ENCODE measurements at regions not wholly inside any gene's neighbourhood (a gene's known extent, or its start where the extent isn't known, plus 50 kb on each side); places are given as distances from the start of the nearest gene placed in this dataset.
A peak's percentile ranks its signal among the peaks of the same experiment; 100 is the strongest.

GRCh38 chr1:87956750-87957149 is 628.1 kb downstream of the LMO4 start:
- Histone ChIP-seq H3K27ac (ENCODE audit: low read depth, low read length) (peak overlapping the region; percentile 60), H3K79me2 (ENCODE audit: insufficient read depth, low read length) (no peaks in the 10 kb centered on the region), H3K4me2 (ENCODE audit: low read length) (peak overlapping the region; percentile 69), H2AFZ (ENCODE audit: low read depth, low read length) (no peak overlapping the region), H3K9ac (ENCODE audit: low read length) (peak overlapping the region; percentile 24), H3K4me3 (ENCODE audit: insufficient read depth, low read depth, low read length) (no peak overlapping the region), H3K9me3 (ENCODE audit: insufficient read depth, low read depth, low read length) (no peaks in the 10 kb centered on the region), H3K36me3 (ENCODE audit: insufficient read depth, low read length) (no peaks in the 10 kb centered on the region), H3K4me1 (ENCODE audit: insufficient read depth, low read length) (peaks cover 26% of the 10 kb centered on the region), H3K27me3 (ENCODE audit: insufficient read depth, low read length) (no peaks in the 10 kb centered on the region), H4K20me1 (ENCODE audit: insufficient read depth, low read length) (no peaks in the 10 kb centered on the region)
- Mint-ChIP-seq H3K4me3 (ENCODE audit: unreplicated experiment) (no peak overlapping the region), H3K36me3 (ENCODE audit: low read depth, unreplicated experiment) (no peaks in the 10 kb centered on the region), H3K9me3 (ENCODE audit: unreplicated experiment) (no peaks in the 10 kb centered on the region), H3K27me3 (ENCODE audit: low read depth, unreplicated experiment) (no peaks in the 10 kb centered on the region), H3K4me1 (ENCODE audit: low read depth, unreplicated experiment) (peaks cover 28% of the 10 kb centered on the region), H3K27ac (ENCODE audit: unreplicated experiment) (peak overlapping the region; percentile 14)
- FAIRE-seq (peak; percentile 73), DNase-seq (ENCODE audit: low read depth) (peak; percentile 24)
- TF ChIP-seq EZH2 (IDR thresholded peaks at IDR 0.05; ENCODE audit: insufficient read depth, low read length) (no peak), CTCF (IDR thresholded peaks at IDR 0.05; ENCODE audit: insufficient read depth, low read depth, low read length) (no peak)

GRCh38 chr1:87957331-87957730 is 628.7 kb downstream of the LMO4 start:
- Mint-ChIP-seq H3K27ac (ENCODE audit: unreplicated experiment) (peak overlapping the region; percentile 27), H3K9me3 (ENCODE audit: unreplicated experiment) (no peaks in the 10 kb centered on the region), H3K27me3 (ENCODE audit: low read depth, unreplicated experiment) (no peaks in the 10 kb centered on the region), H3K4me3 (ENCODE audit: unreplicated experiment) (no peak overlapping the region), H3K36me3 (ENCODE audit: low read depth, unreplicated experiment) (no peaks in the 10 kb centered on the region), H3K4me1 (ENCODE audit: low read depth, unreplicated experiment) (peaks cover 25% of the 10 kb centered on the region)
- H3K4me1 ChIP-seq (ENCODE audit: insufficient read depth, low read length), result peaks cover 21% of the 10 kb centered on the region
- no peaks in the 10 kb centered on the region for H3K79me2 ChIP-seq (ENCODE audit: insufficient read depth, low read length)
- FAIRE-seq (no peak), DNase-seq (ENCODE audit: low read depth) (no peak)
- H3K27ac ChIP-seq (ENCODE audit: low read depth, low read length), result no peak overlapping the region
- no peak overlapping the region for H3K9ac ChIP-seq (ENCODE audit: low read length)
- no peaks in the 10 kb centered on the region for H3K27me3 ChIP-seq (ENCODE audit: insufficient read depth, low read length)
- H2AFZ ChIP-seq (ENCODE audit: low read depth, low read length), result no peak overlapping the region
- no peak overlapping the region for H3K4me2 ChIP-seq (ENCODE audit: low read length)
- no peaks in the 10 kb centered on the region for H4K20me1 ChIP-seq (ENCODE audit: insufficient read depth, low read length)
- TF ChIP-seq CTCF (IDR thresholded peaks at IDR 0.05; ENCODE audit: insufficient read depth, low read depth, low read length) (no peak), EZH2 (IDR thresholded peaks at IDR 0.05; ENCODE audit: insufficient read depth, low read length) (no peak)
- H3K36me3 ChIP-seq (ENCODE audit: insufficient read depth, low read length), result no peaks in the 10 kb centered on the region
- no peak overlapping the region for H3K4me3 ChIP-seq (ENCODE audit: insufficient read depth, low read depth, low read length)
- H3K9me3 ChIP-seq (ENCODE audit: insufficient read depth, low read depth, low read length), result no peaks in the 10 kb centered on the region

DNA sequence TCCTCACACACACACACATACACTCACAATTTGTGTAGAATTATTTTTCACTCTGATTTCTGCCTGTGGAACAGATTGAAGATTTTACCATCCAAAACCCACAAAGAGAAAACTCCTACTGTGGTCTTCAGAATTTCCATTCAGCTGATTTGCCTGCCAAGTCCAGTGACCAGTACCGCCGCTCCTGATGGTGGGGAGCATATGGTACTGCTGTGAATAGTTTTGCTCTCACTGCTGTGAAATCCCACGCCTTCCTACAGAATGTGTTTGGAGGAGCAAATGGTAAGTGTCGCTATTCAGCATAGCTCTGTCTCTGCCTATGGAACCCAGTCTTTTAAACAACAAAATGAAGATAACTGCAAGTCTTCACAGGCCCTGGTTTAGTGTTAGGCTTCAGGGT is 629.5 kb downstream of the LMO4 start:
- H3K4me1 Mint-ChIP-seq (ENCODE audit: low read depth, unreplicated experiment), result peaks cover 25% of the 10 kb centered on the region

More for the DNA sequence above, 629.5 kb downstream of the LMO4 start:
- Histone ChIP-seq H3K9ac (ENCODE audit: low read length) (no peak overlapping the region), H3K4me1 (ENCODE audit: insufficient read depth, low read length) (peaks cover 21% of the 10 kb centered on the region), H3K27ac (ENCODE audit: low read depth, low read length) (no peak overlapping the region), H4K20me1 (ENCODE audit: insufficient read depth, low read length) (no peaks in the 10 kb centered on the region), H3K27me3 (ENCODE audit: insufficient read depth, low read length) (no peaks in the 10 kb centered on the region), H3K79me2 (ENCODE audit: insufficient read depth, low read length) (no peaks in the 10 kb centered on the region), H3K9me3 (ENCODE audit: insufficient read depth, low read depth, low read length) (no peaks in the 10 kb centered on the region), H2AFZ (ENCODE audit: low read depth, low read length) (no peak overlapping the region), H3K36me3 (ENCODE audit: insufficient read depth, low read length) (no peaks in the 10 kb centered on the region), H3K4me3 (ENCODE audit: insufficient read depth, low read depth, low read length) (no peak overlapping the region), H3K4me2 (ENCODE audit: low read length) (no peak overlapping the region)
- H3K36me3 Mint-ChIP-seq (ENCODE audit: low read depth, unreplicated experiment), result no peaks in the 10 kb centered on the region
- no peak overlapping the region for H3K4me3 Mint-ChIP-seq (ENCODE audit: unreplicated experiment)
- TF ChIP-seq EZH2 (IDR thresholded peaks at IDR 0.05; ENCODE audit: insufficient read depth, low read length) (no peak), CTCF (IDR thresholded peaks at IDR 0.05; ENCODE audit: insufficient read depth, low read depth, low read length) (no peak)
- no peak for FAIRE-seq
- no peaks in the 10 kb centered on the region for H3K9me3 Mint-ChIP-seq (ENCODE audit: unreplicated experiment)
- no peak overlapping the region for H3K27ac Mint-ChIP-seq (ENCODE audit: unreplicated experiment)
- no peak for DNase-seq (ENCODE audit: low read depth)
- no peaks in the 10 kb centered on the region for H3K27me3 Mint-ChIP-seq (ENCODE audit: low read depth, unreplicated experiment)
